AG04449 (cell line): ENCODE measurements at regions not wholly inside any gene's neighbourhood (a gene's known extent, or its start where the extent isn't known, plus 50 kb on each side); places are given as distances from the start of the nearest gene placed in this dataset.

Experiments used
- CTCF ChIA-PET: fragments of 350-600 bp; formaldehyde crosslinking; extraction: SDS; loops from one replicate; lab custom pipeline; 2021; ENCODE audit warnings: antibody characterized with exemption; lab: Yijun Ruan, JAX
- POLR2A ChIA-PET: fragments of 400-600, 350-600 bp; formaldehyde crosslinking; extraction: SDS; loops from one replicate; lab custom pipeline; 2020; ENCODE audit warnings: antibody characterized with exemption, inconsistent platforms; lab: Yijun Ruan, JAX
- DNase-seq: peaks from one replicate; pipeline ENCODE4 v3.0.0-alpha.2; 2010; ENCODE audit warnings: low read depth, low spot score
- H3K4me3 ChIP-seq: 2 replicates; pipeline ENCODE4 v1.5.1; 2011; ENCODE audit warnings: low read depth, mild to moderate bottlenecking, control low read depth, low read length
- TF ChIP-seq, protein P1 (sequence below): IDR thresholded peaks from one replicate; pipeline ENCODE4 v1.5.1; 2011; ENCODE audit warnings: mild to moderate bottlenecking, moderate library complexity, low read length, control low read depth, inconsistent platforms; ENCODE audit not compliant: insufficient read depth; ENCODE audit errors: missing control alignments

DNA sequence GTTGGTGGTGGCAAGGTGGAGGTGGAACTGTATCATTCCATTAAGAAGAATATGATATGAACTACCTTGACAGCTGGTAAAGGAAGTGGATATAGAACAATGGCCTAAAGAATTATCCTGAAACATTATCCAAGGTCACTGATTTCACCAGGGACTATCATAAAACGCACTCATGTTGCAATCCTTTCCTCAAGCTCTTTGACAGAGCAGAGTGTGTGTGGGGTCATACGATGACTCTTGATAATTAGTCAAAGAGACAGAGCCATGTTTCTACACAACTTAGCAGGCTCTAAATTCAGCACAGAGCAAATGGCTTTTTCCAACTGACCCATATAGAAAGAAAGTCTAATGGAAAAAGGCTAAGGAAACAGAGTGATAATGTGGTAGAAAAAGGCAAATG is 126.4 kb upstream of the ANKFN1 start:
- H3K4me3 ChIP-seq = no peak overlapping the region
- no peak for DNase-seq
- TF ChIP-seq, protein P1, sequence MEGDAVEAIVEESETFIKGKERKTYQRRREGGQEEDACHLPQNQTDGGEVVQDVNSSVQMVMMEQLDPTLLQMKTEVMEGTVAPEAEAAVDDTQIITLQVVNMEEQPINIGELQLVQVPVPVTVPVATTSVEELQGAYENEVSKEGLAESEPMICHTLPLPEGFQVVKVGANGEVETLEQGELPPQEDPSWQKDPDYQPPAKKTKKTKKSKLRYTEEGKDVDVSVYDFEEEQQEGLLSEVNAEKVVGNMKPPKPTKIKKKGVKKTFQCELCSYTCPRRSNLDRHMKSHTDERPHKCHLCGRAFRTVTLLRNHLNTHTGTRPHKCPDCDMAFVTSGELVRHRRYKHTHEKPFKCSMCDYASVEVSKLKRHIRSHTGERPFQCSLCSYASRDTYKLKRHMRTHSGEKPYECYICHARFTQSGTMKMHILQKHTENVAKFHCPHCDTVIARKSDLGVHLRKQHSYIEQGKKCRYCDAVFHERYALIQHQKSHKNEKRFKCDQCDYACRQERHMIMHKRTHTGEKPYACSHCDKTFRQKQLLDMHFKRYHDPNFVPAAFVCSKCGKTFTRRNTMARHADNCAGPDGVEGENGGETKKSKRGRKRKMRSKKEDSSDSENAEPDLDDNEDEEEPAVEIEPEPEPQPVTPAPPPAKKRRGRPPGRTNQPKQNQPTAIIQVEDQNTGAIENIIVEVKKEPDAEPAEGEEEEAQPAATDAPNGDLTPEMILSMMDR = no peak
- POLR2A ChIA-PET = no interaction called here
- CTCF ChIA-PET = no interaction called here

DNA sequence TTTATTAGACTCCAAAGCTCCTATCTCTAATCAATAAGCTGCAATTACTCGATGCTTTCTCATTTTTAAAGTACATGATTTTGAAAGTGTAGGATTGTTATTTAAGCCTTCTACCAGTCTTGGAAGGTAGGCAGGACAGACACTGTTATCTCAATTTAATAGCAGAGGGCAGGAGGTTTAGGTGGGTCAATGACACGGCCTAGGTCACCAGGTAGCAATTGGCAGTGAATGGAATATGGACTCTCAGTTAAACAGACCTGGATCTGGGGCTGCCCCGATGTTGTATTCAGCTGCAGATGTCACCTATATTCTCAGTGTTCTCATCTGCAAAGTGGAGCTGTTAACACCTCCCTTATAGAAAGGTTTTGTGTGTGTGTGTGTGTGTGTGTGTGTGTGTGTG is 124.4 kb upstream of the ANKFN1 start:
- POLR2A ChIA-PET = no interaction called here
- no peak overlapping the region for H3K4me3 ChIP-seq
- CTCF ChIA-PET = no interaction called here
- TF ChIP-seq, protein P1 = no peak
- DNase-seq = no peak

DNA sequence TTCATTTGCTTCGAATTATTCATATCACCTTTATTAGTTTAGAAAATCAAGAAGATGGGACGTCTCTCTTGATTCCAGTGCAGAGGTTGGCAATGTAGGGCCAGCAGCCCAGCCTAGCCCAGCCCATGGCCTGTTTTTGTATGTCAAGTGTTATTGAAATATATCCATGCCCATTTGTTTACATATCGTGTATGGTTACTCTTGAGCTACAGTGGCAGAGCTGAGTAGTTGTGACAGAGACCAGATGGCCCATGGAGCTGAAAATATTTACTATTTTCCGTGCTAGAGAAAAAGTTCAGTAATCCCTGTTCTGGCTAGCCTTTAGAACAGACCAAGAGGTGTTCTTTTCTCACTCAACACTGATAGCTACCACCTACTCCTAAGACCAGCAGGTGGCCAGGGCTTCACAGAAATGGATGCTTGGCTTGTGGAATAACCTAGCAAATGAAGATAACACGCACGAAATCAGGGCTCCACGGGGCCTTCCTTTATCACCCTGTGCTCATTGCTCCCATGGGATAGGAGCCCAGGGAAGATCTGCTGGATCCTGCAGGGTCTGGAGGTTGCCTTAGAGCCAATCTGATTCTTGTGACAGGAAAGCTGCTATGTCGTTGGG is 123.2 kb upstream of the ANKFN1 start:
- TF ChIP-seq, protein P1 = no peak
- no peak for DNase-seq
- POLR2A ChIA-PET = no interaction called here
- CTCF ChIA-PET = no interaction called here
- no peak overlapping the region for H3K4me3 ChIP-seq

DNA sequence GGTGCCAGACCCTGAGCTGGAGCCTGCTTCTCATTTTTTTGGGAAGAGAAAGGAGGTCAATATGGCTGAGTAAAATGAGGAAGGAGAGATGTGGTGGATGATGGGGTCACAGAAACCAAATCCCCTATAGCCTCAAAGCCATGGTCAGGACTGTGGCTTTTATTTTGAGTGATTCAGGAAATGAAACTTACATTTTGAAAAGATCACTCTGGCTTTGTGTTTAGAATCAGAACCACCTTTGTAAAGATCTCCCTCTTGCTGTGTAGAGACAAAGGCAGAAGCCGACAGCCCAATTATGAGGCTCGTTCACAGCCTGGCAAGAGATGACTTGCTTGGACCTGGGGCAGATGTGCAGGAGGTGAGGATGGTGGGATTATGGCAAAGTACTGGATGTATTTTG is 121.6 kb upstream of the ANKFN1 start:
- CTCF ChIA-PET = no interaction called here
- no peak for DNase-seq
- no peak overlapping the region for H3K4me3 ChIP-seq
- TF ChIP-seq, protein P1 = no peak
- POLR2A ChIA-PET = no interaction called here

DNA sequence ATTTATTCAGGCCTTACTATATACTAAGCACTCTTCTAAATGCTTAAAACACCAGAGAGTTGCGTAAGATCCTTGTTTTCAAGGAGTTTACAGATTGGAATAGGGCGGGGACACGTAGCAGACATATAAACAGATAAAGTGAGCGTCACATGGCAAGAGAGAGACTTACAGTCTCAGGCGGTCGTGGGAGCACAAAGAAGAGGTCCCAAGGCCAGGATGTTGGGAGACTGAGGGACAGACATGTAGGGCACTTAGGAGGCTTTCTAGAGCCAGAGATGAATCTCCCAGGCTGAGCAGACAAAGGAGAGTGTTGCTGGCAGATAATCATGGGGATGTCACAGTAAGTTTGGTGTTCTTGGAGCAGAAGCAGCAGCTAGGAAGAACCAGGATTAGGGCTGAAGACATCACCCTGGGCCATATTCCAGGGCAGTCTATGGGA is 119.1 kb upstream of the ANKFN1 start:
- ChIA-PET POLR2A (no interaction called here), CTCF (no interaction called here)
- no peak overlapping the region for H3K4me3 ChIP-seq
- TF ChIP-seq, protein P1 = no peak
- DNase-seq = no peak

DNA sequence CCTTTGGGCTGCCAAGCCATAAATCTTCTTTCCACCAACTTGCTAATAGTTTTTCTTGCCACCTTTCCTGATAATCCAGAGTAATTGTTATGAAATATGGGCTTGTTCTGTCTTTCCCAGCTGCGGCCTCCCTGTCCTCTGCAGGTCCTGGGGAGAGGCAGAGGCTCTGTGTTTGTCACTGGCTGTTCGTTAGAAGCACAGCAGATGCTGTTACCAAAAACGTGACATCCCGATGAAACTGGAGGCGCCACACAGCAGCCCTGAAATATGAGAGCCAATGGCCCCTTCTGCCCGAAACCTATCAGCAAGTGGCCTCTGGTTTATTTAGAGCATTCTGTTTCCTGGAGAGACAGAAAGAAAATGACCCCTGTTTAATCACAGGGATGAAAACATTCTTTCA is 115.1 kb upstream of the ANKFN1 start:
- ChIA-PET CTCF (no interaction called here), POLR2A (no interaction called here)
- no peak overlapping the region for H3K4me3 ChIP-seq
- TF ChIP-seq, protein P1 = no peak
- no peak for DNase-seq
